ENCODE measurements at regions not wholly inside any gene's neighbourhood (a gene's known extent, or its start where the extent isn't known, plus 50 kb on each side); places are given as distances from the start of the nearest gene placed in this dataset.

GRCh38 chr4:152064753-152065152 is 303.9 kb upstream of the GATB start:
- no TSS peak for BruUV-seq (replicated peaks)
- CTCF ChIA-PET (ENCODE audit: unreplicated experiment) = no interaction called here
- no peaks in the 10 kb centered on the region for H3K4me1 ChIP-seq (ENCODE audit: insufficient read depth, low read length, poor library complexity, severe bottlenecking)
- no peaks in the 10 kb centered on the region for H3K9me2 ChIP-seq (ENCODE audit: insufficient read depth, low read length)
- no peak for TF ChIP-seq CTCF (conservative IDR thresholded peaks at IDR 0.05; ENCODE audit: low read length)
- no peak for TF ChIP-seq EZH2phosphoT487 (IDR thresholded peaks at IDR 0.05; ENCODE audit: borderline replicate concordance, low read depth, low read length)
- H3K9me3 ChIP-seq (ENCODE audit: low read length) = no peaks in the 10 kb centered on the region
- H3K27ac ChIP-seq (ENCODE audit: low read depth, low read length, poor library complexity, severe bottlenecking) = no peak overlapping the region
- no peaks in the 10 kb centered on the region for H3K36me3 ChIP-seq (ENCODE audit: insufficient read depth, low read length)
- DNase-seq (ENCODE audit: low spot score) = no peak
- intact Hi-C loops (cut with micrococcal nuclease; ENCODE audit: unreplicated experiment) = no loop called here
- no peak overlapping the region for H2AFZ ChIP-seq (ENCODE audit: low read length)
- POLR2A ChIA-PET = interaction anchor here (0.7 kb wide), 1 partner anchor 1201 kb away, joined by 3 read pairs; no protein-coding TSS in a partner anchor
- no peaks in the 10 kb centered on the region for H4K20me1 ChIP-seq (ENCODE audit: insufficient read depth, low read length)
- H3K4me2 ChIP-seq (ENCODE audit: low read length) = no peak overlapping the region
- no peak overlapping the region for H3K4me3 ChIP-seq (ENCODE audit: low read depth, low read length, poor library complexity, severe bottlenecking)
- no peaks in the 10 kb centered on the region for H3K79me2 ChIP-seq (ENCODE audit: insufficient read depth, low read depth, low read length)

- intact Hi-C loops (cut with micrococcal nuclease; ENCODE audit: unreplicated experiment) = no loop called here
- POLR2A ChIA-PET = no interaction called here
- CTCF ChIA-PET (ENCODE audit: unreplicated experiment) = no interaction called here
- H3K4me3 ChIP-seq (ENCODE audit: low read depth, low read length, poor library complexity, severe bottlenecking) = no peak overlapping the region
- no peak overlapping the region for H2AFZ ChIP-seq (ENCODE audit: low read length)
- DNase-seq (ENCODE audit: low spot score) = no peak
- no peaks in the 10 kb centered on the region for H3K4me1 ChIP-seq (ENCODE audit: insufficient read depth, low read length, poor library complexity, severe bottlenecking)
- H3K27ac ChIP-seq (ENCODE audit: low read depth, low read length, poor library complexity, severe bottlenecking) = no peak overlapping the region
- no peaks in the 10 kb centered on the region for H3K79me2 ChIP-seq (ENCODE audit: insufficient read depth, low read depth, low read length)
- H3K4me2 ChIP-seq (ENCODE audit: low read length) = no peak overlapping the region
- no peaks in the 10 kb centered on the region for H3K9me2 ChIP-seq (ENCODE audit: insufficient read depth, low read length)
- H3K9me3 ChIP-seq (ENCODE audit: low read length) = no peaks in the 10 kb centered on the region
- H4K20me1 ChIP-seq (ENCODE audit: insufficient read depth, low read length) = no peaks in the 10 kb centered on the region
- TF ChIP-seq EZH2phosphoT487 (IDR thresholded peaks at IDR 0.05; ENCODE audit: borderline replicate concordance, low read depth, low read length) (no peak), CTCF (conservative IDR thresholded peaks at IDR 0.05; ENCODE audit: low read length) (no peak)
- no TSS peak for BruUV-seq (replicated peaks)
- H3K36me3 ChIP-seq (ENCODE audit: insufficient read depth, low read length) = no peaks in the 10 kb centered on the region
Observed at GRCh38 chr4:152064282-152064681, 303.5 kb upstream of the GATB start.

GRCh38 chr4:152063621-152064240 is 302.9 kb upstream of the GATB start:
- Histone ChIP-seq H4K20me1 (ENCODE audit: insufficient read depth, low read length) (no peaks in the 10 kb centered on the region), H2AFZ (ENCODE audit: low read length) (no peak overlapping the region), H3K4me3 (ENCODE audit: low read depth, low read length, poor library complexity, severe bottlenecking) (no peak overlapping the region), H3K79me2 (ENCODE audit: insufficient read depth, low read depth, low read length) (no peaks in the 10 kb centered on the region), H3K4me1 (ENCODE audit: insufficient read depth, low read length, poor library complexity, severe bottlenecking) (no peaks in the 10 kb centered on the region), H3K27ac (ENCODE audit: low read depth, low read length, poor library complexity, severe bottlenecking) (no peak overlapping the region), H3K4me2 (ENCODE audit: low read length) (no peak overlapping the region), H3K9me3 (ENCODE audit: low read length) (no peaks in the 10 kb centered on the region), H3K36me3 (ENCODE audit: insufficient read depth, low read length) (no peaks in the 10 kb centered on the region), H3K9me2 (ENCODE audit: insufficient read depth, low read length) (no peaks in the 10 kb centered on the region)
- POLR2A ChIA-PET = no interaction called here
- intact Hi-C loops (cut with micrococcal nuclease; ENCODE audit: unreplicated experiment) = no loop called here
- TF ChIP-seq EZH2phosphoT487 (IDR thresholded peaks at IDR 0.05; ENCODE audit: borderline replicate concordance, low read depth, low read length) (no peak), CTCF (conservative IDR thresholded peaks at IDR 0.05; ENCODE audit: low read length) (no peak)
- CTCF ChIA-PET (ENCODE audit: unreplicated experiment) = no interaction called here
- no TSS peak for BruUV-seq (replicated peaks)
- DNase-seq (ENCODE audit: low spot score) = no peak

All from OCI-LY7 (cell line).